ENCODE measurements at regions not wholly inside any gene's neighbourhood (a gene's known extent, or its start where the extent isn't known, plus 50 kb on each side); places are given as distances from the start of the nearest gene placed in this dataset.

- H3K9me2 ChIP-seq (ENCODE audit: insufficient read depth) = no peaks in the 10 kb centered on the region
- no peaks in the 10 kb centered on the region for H3K4me1 ChIP-seq (ENCODE audit: control insufficient read depth in 1 of 2, insufficient read depth in 2 of 2, low read length in 2 of 2)
- no peak overlapping the region for H3K4me2 ChIP-seq (ENCODE audit: low read length)
- H3K36me3 ChIP-seq (ENCODE audit: control insufficient read depth in 1 of 2, insufficient read depth in 2 of 2, low read length in 2 of 2) = no peaks in the 10 kb centered on the region
- CTCF ChIA-PET = no interaction called here
- no peaks in the 10 kb centered on the region for H3K79me2 ChIP-seq (ENCODE audit: insufficient read depth, low read length)
- no TSS peak for BruUV-seq (replicated peaks)
- H3K27ac ChIP-seq (ENCODE audit: low read depth, low read length) = no peak overlapping the region
- TF ChIP-seq CEBPB (IDR thresholded peaks at IDR 0.05; ENCODE audit: low read depth) = no peak
- TF ChIP-seq POLR2A (IDR thresholded peaks at IDR 0.05; ENCODE audit: borderline replicate concordance, extremely low read depth, insufficient read depth, insufficient read length) = no peak
- no peak for TF ChIP-seq JUND (IDR thresholded peaks at IDR 0.05)
- no peak for TF ChIP-seq SIN3A (IDR thresholded peaks at IDR 0.05; ENCODE audit: low read depth)
- no peak for TF ChIP-seq FOSL1 (IDR thresholded peaks at IDR 0.05; ENCODE audit: low read depth)
- no peak for TF ChIP-seq EGR1 (IDR thresholded peaks at IDR 0.05; ENCODE audit: low read depth)
- no peak for TF ChIP-seq YY1 (IDR thresholded peaks at IDR 0.05; ENCODE audit: extremely low read depth, insufficient replicate concordance, low read depth, low read length)
- no peak for TF ChIP-seq MAX (IDR thresholded peaks at IDR 0.05)
- POLR2A ChIA-PET = no interaction called here
- H3K4me3 ChIP-seq (replicated peaks in 1 of 2; ENCODE audit: low read depth in 1 of 2, low read length in 2 of 2) = no peak overlapping the region
- no peak for DNase-seq (ENCODE audit: low read depth, low spot score)
- no peak for ATAC-seq
- no peak overlapping the region for H3K9ac ChIP-seq (ENCODE audit: low read length)
- H2AFZ ChIP-seq (ENCODE audit: low read depth, low read length, poor library complexity, severe bottlenecking) = no peak overlapping the region
- H3K9me3 ChIP-seq (ENCODE audit: control insufficient read depth in 1 of 2, insufficient read depth in 1 of 2, low read depth in 1 of 2, low read length in 2 of 2) = peaks cover 0 to 6% of the 10 kb centered on the region in 2 experiments; a peak in 1 of 4 replicates
- no peaks in the 10 kb centered on the region for H3K27me3 ChIP-seq (ENCODE audit: insufficient read depth, low read length)
- intact Hi-C loops (cut with micrococcal nuclease) = no loop called here
- H4K20me1 ChIP-seq (ENCODE audit: insufficient read depth) = no peaks in the 10 kb centered on the region
- RAD21 ChIA-PET (ENCODE audit: low non-redundant PET in 1 of 2, low total read pairs in 2 of 2, uncharacterized antibody in 2 of 2, unreplicated experiment in 2 of 2) = no interaction called here
Observed at GRCh38 chr9:82673201-82673600, 389.7 kb downstream of the RASEF start.

GRCh38 chr9:82673919-82674318, 389.0 kb downstream of the RASEF start:
- no peak overlapping the region for H3K4me2 ChIP-seq (ENCODE audit: low read length)
- H3K4me1 ChIP-seq (ENCODE audit: control insufficient read depth in 1 of 2, insufficient read depth in 2 of 2, low read length in 2 of 2) = no peaks in the 10 kb centered on the region
- TF ChIP-seq SIN3A (IDR thresholded peaks at IDR 0.05; ENCODE audit: low read depth) (no peak), ATF3 (IDR thresholded peaks at IDR 0.05) (no peak), EGR1 (IDR thresholded peaks at IDR 0.05; ENCODE audit: low read depth) (no peak), REST (IDR thresholded peaks at IDR 0.05; ENCODE audit: low read depth) (no peak), ELF1 (IDR thresholded peaks at IDR 0.05; ENCODE audit: borderline replicate concordance, low read depth) (no peak), JUND (IDR thresholded peaks at IDR 0.05) (no peak), ZNF274 (IDR thresholded peaks at IDR 0.05; ENCODE audit: low read depth, low read length) (no peak), SRF (IDR thresholded peaks at IDR 0.05; ENCODE audit: low read depth) (no peak), ZBTB33 (IDR thresholded peaks at IDR 0.05; ENCODE audit: extremely low read depth, insufficient replicate concordance, low read length) (no peak)

More at GRCh38 chr9:82673919-82674318, 389.0 kb downstream of the RASEF start:
- Histone ChIP-seq H2AFZ (ENCODE audit: low read depth, low read length, poor library complexity, severe bottlenecking) (no peak overlapping the region), H3K27me3 (ENCODE audit: insufficient read depth, low read length) (no peaks in the 10 kb centered on the region), H3K9me3 (ENCODE audit: control insufficient read depth in 1 of 2, insufficient read depth in 1 of 2, low read depth in 1 of 2, low read length in 2 of 2) (peaks cover 0 to 6% of the 10 kb centered on the region in 2 experiments; a peak in 1 of 4 replicates), H3K36me3 (ENCODE audit: control insufficient read depth in 1 of 2, insufficient read depth in 2 of 2, low read length in 2 of 2) (no peaks in the 10 kb centered on the region), H4K20me1 (ENCODE audit: insufficient read depth) (no peaks in the 10 kb centered on the region), H3K4me3 (replicated peaks in 1 of 2; ENCODE audit: low read depth in 1 of 2, low read length in 2 of 2) (no peak overlapping the region), H3K9me2 (ENCODE audit: insufficient read depth) (no peaks in the 10 kb centered on the region), H3K9ac (ENCODE audit: low read length) (no peak overlapping the region), H3K79me2 (ENCODE audit: insufficient read depth, low read length) (no peaks in the 10 kb centered on the region), H3K27ac (ENCODE audit: low read depth, low read length) (no peak overlapping the region)
- ATAC-seq (no peak), DNase-seq (ENCODE audit: low read depth, low spot score) (no peak)
- ChIA-PET RAD21 (ENCODE audit: low non-redundant PET in 1 of 2, low total read pairs in 2 of 2, uncharacterized antibody in 2 of 2, unreplicated experiment in 2 of 2) (no interaction called here), POLR2A (no interaction called here), CTCF (no interaction called here)
- intact Hi-C loops (cut with micrococcal nuclease) = no loop called here
- BruUV-seq (replicated peaks) = no TSS peak
